WERI-Rb-1 (cell line): ENCODE measurements at regions not wholly inside any gene's neighbourhood (a gene's known extent, or its start where the extent isn't known, plus 50 kb on each side); places are given as distances from the start of the nearest gene placed in this dataset.
"Not testable (repeated sequence)": the region's sequence is repeated elsewhere in the genome, so short reads cannot be mapped to it uniquely, and the experiment has no call there.

Experiments used
- DNase-seq: peaks from one replicate; pipeline ENCODE4 v3.0.0-alpha.2; 2020
- H3K27ac ChIP-seq: fragments of 250-450 bp; sonication (Bioruptor Pico); 2 replicates; pipeline ENCODE4 v1.5.1; 2020; ENCODE audit warnings: mild to moderate bottlenecking, moderate library complexity
- H3K27me3 ChIP-seq: fragments of 250-450 bp; sonication (Bioruptor Pico); 2 replicates; pipeline ENCODE4 v1.5.1; 2021; ENCODE audit warnings: mild to moderate bottlenecking, low read depth, moderate library complexity; ENCODE audit not compliant: insufficient read depth, severe bottlenecking
- H3K36me3 ChIP-seq: fragments of 250-450 bp; sonication (Bioruptor Pico); 2 replicates; pipeline ENCODE4 v1.5.1; 2020; ENCODE audit warnings: mild to moderate bottlenecking, moderate library complexity
- H3K4me3 ChIP-seq: 2 replicates; pipeline ENCODE4 v1.5.1; 2011; ENCODE audit warnings: low read depth, mild to moderate bottlenecking, control low read depth, low read length
- H3K9me3 ChIP-seq: fragments of 250-450 bp; sonication (Bioruptor Pico); 2 replicates; pipeline ENCODE4 v1.5.1; 2021; ENCODE audit warnings: mild to moderate bottlenecking, moderate library complexity; ENCODE audit not compliant: severe bottlenecking
- CTCF ChIP-seq: IDR thresholded peaks from 2 replicates; pipeline ENCODE4 v1.5.1; 2011; ENCODE audit warnings: low read depth, mild to moderate bottlenecking, control low read depth, inconsistent platforms, low read length

DNA sequence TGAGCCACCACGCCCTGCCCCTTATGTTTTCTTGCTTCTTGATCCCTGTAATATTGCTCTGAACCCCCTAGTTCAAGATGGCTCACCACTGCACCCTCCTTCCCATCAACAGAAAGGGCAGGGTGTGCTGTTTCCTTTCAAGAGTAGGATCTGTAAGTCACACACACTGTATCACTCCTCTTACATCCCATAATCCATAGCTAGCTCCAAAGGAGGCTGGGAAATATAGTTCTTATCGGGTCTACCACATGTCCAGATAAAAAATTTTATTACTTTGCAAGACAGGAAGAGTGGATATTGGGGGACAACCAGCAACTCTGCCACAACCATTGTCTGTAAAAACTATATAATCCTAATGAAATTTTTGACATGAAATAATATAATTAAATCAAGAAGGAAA lies 79.6 kb downstream of the C9orf50 start:
- Histone ChIP-seq H3K36me3 (no peaks in the 10 kb centered on the region), H3K27me3 (no peaks in the 10 kb centered on the region), H3K4me3 (no peak overlapping the region), H3K9me3 (peaks cover 9% of the 10 kb centered on the region), H3K27ac (no peak overlapping the region)
- no peak for DNase-seq
- no peak for TF ChIP-seq CTCF

DNA sequence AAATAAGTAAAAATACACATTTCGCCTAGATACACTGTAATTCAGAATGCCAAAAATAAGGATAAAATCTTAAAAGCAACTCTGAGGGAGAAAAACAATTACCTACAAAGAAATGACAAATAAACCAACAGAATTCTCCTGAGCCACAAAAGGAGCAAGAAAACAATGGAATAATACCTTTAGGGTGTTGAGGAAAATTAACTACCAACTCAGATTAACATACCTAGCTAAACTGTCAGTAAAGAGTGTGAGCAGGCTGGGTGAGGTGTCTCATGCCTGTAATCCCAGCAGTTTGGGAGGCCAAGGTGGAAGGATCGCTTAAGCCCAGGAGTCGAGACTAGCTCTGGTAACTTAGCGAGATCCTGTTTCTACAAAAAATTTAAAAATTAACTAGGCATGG lies 81.5 kb downstream of the C9orf50 start:
- H3K9me3 ChIP-seq = peaks cover 9% of the 10 kb centered on the region
- no peaks in the 10 kb centered on the region for H3K27me3 ChIP-seq
- no peak for DNase-seq
- H3K4me3 ChIP-seq = no peak overlapping the region
- H3K27ac ChIP-seq = no peak overlapping the region
- H3K36me3 ChIP-seq = no peaks in the 10 kb centered on the region
- no peak for TF ChIP-seq CTCF

GRCh38 chr9:129531860-129532402 lies 89.0 kb downstream of the C9orf50 start:
- not testable (repeated sequence) for H3K36me3 ChIP-seq, H3K4me3 ChIP-seq, H3K27me3 ChIP-seq, DNase-seq, H3K27ac ChIP-seq
- H3K9me3 ChIP-seq = peaks cover 16% of the 10 kb centered on the region

DNA sequence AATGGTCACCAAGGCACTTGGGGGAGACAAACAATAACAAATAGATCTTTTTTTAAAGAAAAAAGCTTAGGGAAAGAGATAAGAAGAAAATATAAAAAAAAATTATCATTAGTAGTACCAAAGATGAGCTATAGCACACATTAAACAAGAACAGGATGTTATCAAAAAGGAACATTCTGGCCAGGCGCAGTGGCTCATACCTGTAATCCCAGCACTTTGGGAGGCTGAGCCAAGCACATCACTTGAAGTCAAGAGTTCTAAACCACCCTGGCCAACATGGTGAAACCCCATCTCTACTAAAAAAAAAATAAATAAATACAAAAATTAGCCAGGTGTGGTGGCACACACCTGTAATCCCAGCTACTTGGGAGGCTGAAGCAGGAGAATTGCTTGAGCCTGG lies 92.9 kb downstream of the C9orf50 start:
- H3K9me3 ChIP-seq = peaks cover 29% of the 10 kb centered on the region
- not testable (repeated sequence) for H3K27me3 ChIP-seq, H3K4me3 ChIP-seq, DNase-seq, H3K27ac ChIP-seq, H3K36me3 ChIP-seq

DNA sequence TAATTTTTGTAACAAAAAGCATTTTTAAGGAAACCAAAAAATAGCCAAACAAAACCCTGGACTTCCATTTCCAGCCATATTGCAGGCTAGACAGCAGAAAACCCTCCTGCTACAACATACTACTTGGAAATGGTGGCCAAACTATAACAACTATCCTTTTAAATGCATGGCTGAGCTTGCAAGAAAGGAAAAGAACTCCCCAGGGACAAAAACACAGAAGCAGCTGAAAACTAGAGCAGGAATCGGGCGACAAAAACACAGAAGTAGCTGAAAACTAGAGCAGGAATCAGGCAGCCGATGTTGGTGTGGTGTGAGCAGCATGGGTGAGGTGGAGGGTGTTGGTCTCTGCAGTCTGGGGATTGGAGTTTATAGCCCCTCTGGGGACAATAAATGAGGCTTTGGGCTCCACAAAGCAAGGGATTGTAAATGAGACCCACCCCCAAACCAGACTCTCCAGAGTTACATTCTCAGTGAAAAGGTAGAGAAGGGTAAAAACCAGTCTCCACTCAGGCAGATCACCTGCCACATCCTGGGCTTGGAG lies 95.2 kb downstream of the C9orf50 start:
- Histone ChIP-seq H3K4me3 (no peak overlapping the region), H3K27ac (no peak overlapping the region), H3K9me3 (peaks cover 24% of the 10 kb centered on the region), H3K27me3 (no peaks in the 10 kb centered on the region), H3K36me3 (no peaks in the 10 kb centered on the region)
- TF ChIP-seq CTCF = no peak
- no peak for DNase-seq

DNA sequence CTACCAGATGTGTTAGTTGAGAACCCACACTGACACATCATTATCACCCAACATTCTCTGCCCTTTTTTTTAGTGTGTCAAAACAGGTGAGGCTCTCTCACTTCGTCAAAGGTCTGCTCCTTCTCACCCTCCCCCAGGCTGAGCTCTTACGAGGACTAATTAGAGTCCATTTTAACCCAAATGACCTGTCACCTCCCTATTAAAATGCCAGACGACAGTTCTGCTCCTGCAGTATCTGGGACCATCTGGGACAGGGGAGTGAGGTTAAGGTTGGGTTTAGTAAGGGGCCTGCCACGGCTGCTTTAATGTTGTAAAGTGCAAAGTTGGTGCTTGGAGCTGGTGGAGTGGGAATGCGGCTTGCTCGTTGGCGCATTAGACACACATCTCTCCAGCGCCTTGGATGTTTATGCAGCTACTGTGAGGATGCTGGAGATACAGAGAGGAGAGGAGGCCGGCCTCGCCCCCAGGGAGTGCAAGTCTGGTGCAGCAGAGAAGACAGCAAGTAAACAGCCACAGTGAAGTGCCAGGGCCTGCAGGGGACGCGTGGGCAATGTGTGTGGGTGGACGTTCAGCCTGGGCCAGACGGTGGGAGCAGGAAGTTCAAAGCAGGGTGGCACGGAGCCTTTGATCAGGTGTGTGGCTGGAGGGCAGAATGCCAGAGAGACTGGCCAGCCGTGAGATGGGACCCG lies 96.2 kb downstream of the C9orf50 start:
- Histone ChIP-seq H3K27ac (no peak overlapping the region), H3K36me3 (no peaks in the 10 kb centered on the region), H3K4me3 (no peak overlapping the region), H3K9me3 (peaks cover 24% of the 10 kb centered on the region), H3K27me3 (no peaks in the 10 kb centered on the region)
- no peak for TF ChIP-seq CTCF
- no peak for DNase-seq
